Osteocyte (in vitro differentiated cells): ENCODE measurements at regions not wholly inside any gene's neighbourhood (a gene's known extent, or its start where the extent isn't known, plus 50 kb on each side); places are given as distances from the start of the nearest gene placed in this dataset.

Experiments
- DNase-seq: peaks from one replicate; pipeline ENCODE4 v3.0.0; 2021; ENCODE audit warnings: mixed read lengths; ENCODE audit not compliant: unreplicated experiment; ENCODE audit errors: extremely low spot score
- H3K27ac Mint-ChIP-seq: one replicate; pipeline ENCODE4 v1.8.0; 2021; ENCODE audit warnings: mild to moderate bottlenecking, mixed read lengths; ENCODE audit not compliant: unreplicated experiment
- H3K27me3 Mint-ChIP-seq: one replicate; pipeline ENCODE4 v1.8.0; 2021; ENCODE audit warnings: mixed read lengths; ENCODE audit not compliant: unreplicated experiment
- H3K36me3 Mint-ChIP-seq: one replicate; pipeline ENCODE4 v1.8.0; 2021; ENCODE audit warnings: mixed read lengths; ENCODE audit not compliant: unreplicated experiment
- H3K4me1 Mint-ChIP-seq: one replicate; pipeline ENCODE4 v1.8.0; 2021; ENCODE audit warnings: mixed read lengths; ENCODE audit not compliant: unreplicated experiment
- H3K4me3 Mint-ChIP-seq: one replicate; pipeline ENCODE4 v1.8.0; 2021; ENCODE audit warnings: mild to moderate bottlenecking, moderate library complexity, mixed read lengths; ENCODE audit not compliant: unreplicated experiment
- H3K9me3 Mint-ChIP-seq: one replicate; pipeline ENCODE4 v1.8.0; 2021; ENCODE audit warnings: mixed read lengths; ENCODE audit not compliant: unreplicated experiment
- TF ChIP-seq, protein P1 (sequence below): fragments of 200-600 bp; sonication (generic); IDR thresholded peaks from 2 replicates; pipeline ENCODE4 v1.5.0; 2021; ENCODE audit warnings: antibody characterized with exemption, mild to moderate bottlenecking, moderate library complexity

DNA sequence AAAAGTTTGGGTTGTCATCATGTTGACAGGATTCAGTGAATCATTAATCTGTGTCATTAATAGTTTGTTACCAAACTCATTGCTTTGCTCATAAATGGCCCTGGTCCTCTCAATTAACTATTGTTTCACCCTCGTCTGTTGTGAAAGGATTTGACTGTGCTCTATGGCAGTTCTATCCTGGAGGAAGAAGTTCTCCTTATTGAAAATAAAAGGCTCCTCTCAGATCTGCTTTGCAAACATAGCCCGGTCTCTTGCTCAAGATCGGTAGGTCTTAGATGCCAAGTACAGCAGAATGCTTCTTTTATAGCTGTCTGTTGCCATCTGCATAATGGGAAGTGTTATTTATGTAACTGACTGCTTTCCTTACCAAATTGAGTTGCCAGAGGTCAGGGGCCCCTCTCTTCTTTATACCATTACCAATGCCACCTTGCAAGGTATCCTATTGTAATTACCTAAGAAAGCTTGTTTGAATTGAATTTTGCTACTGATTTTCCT is 146.5 kb downstream of the EBLN2 start:
- H3K27me3 Mint-ChIP-seq: peaks cover 12% of the 10 kb centered on the region
- H3K4me1 Mint-ChIP-seq: no peaks in the 10 kb centered on the region
- TF ChIP-seq, protein P1, sequence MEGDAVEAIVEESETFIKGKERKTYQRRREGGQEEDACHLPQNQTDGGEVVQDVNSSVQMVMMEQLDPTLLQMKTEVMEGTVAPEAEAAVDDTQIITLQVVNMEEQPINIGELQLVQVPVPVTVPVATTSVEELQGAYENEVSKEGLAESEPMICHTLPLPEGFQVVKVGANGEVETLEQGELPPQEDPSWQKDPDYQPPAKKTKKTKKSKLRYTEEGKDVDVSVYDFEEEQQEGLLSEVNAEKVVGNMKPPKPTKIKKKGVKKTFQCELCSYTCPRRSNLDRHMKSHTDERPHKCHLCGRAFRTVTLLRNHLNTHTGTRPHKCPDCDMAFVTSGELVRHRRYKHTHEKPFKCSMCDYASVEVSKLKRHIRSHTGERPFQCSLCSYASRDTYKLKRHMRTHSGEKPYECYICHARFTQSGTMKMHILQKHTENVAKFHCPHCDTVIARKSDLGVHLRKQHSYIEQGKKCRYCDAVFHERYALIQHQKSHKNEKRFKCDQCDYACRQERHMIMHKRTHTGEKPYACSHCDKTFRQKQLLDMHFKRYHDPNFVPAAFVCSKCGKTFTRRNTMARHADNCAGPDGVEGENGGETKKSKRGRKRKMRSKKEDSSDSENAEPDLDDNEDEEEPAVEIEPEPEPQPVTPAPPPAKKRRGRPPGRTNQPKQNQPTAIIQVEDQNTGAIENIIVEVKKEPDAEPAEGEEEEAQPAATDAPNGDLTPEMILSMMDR: no peak
- no peak for DNase-seq
- no peak overlapping the region for H3K27ac Mint-ChIP-seq
- H3K36me3 Mint-ChIP-seq: no peaks in the 10 kb centered on the region
- H3K4me3 Mint-ChIP-seq: no peak overlapping the region
- no peaks in the 10 kb centered on the region for H3K9me3 Mint-ChIP-seq

DNA sequence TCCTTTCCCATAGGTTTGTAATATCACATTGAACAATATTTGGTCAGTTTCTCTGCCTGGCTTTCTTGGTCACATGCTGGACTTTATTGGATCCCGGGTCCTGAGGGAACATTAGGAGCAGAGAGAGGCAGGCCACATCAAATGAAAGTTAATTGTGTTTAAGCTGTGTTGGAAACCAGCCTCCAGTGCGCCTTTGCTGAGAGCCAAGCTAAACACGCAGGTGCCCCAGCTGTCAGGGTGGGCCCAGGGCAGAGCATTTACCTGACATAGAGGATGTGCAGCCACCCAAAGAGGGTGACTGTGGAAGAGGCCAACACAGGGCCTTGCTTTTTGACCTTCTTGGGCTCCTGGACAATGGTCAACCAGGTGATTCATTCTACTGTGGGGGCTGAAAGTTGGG is 149.3 kb downstream of the EBLN2 start:
- H3K36me3 Mint-ChIP-seq: no peaks in the 10 kb centered on the region
- H3K27me3 Mint-ChIP-seq: peaks cover 10% of the 10 kb centered on the region
- no peak overlapping the region for H3K27ac Mint-ChIP-seq
- TF ChIP-seq, protein P1: no peak
- H3K4me3 Mint-ChIP-seq: no peak overlapping the region
- H3K4me1 Mint-ChIP-seq: no peaks in the 10 kb centered on the region
- DNase-seq: no peak
- no peaks in the 10 kb centered on the region for H3K9me3 Mint-ChIP-seq

DNA sequence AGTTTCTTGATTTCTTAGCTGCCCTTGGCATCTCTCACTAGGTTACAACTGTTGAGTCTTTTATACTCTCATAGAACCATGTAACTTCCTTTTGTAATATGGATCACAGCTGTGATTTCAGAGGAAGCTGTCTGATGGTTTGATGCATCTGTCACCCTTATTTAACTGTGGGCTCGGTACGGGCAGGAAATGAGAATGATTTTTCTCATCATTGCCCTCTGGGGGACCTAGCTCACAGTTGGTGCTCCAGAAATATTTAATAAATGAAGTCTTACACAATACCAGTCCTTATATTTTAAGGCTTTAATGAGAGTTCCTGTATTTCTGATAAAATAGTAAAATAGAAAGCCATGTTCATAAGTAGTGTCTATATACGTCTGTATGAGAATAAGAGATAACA is 151.2 kb downstream of the EBLN2 start:
- peaks cover 13% of the 10 kb centered on the region for H3K27me3 Mint-ChIP-seq
- H3K9me3 Mint-ChIP-seq: no peaks in the 10 kb centered on the region
- TF ChIP-seq, protein P1: no peak
- no peak for DNase-seq
- no peaks in the 10 kb centered on the region for H3K36me3 Mint-ChIP-seq
- H3K4me1 Mint-ChIP-seq: no peaks in the 10 kb centered on the region
- H3K27ac Mint-ChIP-seq: no peak overlapping the region
- H3K4me3 Mint-ChIP-seq: no peak overlapping the region

DNA sequence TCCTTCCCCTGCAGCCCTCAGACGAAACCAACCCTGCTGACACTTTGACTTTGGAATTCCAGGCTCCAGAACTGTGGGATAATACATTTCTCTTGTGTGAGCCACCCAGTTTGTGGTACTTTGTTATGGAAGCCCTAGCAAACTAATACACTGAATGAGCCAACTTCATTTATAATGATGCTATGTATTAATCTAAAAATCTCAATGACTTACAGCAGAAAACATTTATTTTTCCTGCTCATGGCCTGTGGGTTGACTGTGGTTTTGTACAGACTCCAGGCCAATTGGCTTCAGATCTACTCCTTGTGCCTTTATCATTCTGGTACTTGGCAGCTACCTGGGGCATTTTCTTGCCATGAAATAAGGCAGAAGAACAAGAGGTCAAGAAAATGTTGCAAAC is 152.4 kb downstream of the EBLN2 start:
- Mint-ChIP-seq H3K4me3 (no peak overlapping the region), H3K27ac (no peak overlapping the region), H3K9me3 (no peaks in the 10 kb centered on the region), H3K36me3 (no peaks in the 10 kb centered on the region), H3K27me3 (peaks cover 18% of the 10 kb centered on the region), H3K4me1 (no peaks in the 10 kb centered on the region)
- TF ChIP-seq, protein P1: no peak
- no peak for DNase-seq

DNA sequence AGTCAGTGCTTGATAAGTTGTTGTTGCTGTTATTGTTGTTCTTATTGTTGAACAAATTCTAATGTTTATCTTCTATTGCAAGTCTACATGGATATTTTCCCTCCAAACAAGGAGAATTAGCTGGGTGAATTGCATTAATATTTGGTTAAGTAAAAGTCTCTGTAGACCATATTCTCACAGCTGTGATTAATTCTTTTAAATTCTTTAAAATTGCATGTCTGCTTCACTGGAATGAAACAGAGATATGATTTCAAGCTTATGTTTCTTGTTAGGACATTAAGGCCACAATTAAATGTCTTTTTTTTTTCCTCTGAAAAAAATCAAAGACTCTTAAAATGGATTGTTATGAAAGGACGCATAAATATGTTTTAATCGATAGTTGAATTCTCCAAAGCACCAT is 153.4 kb downstream of the EBLN2 start:
- TF ChIP-seq, protein P1: no peak
- no peak for DNase-seq
- H3K27ac Mint-ChIP-seq: no peak overlapping the region
- peaks cover 18% of the 10 kb centered on the region for H3K27me3 Mint-ChIP-seq
- H3K4me1 Mint-ChIP-seq: no peaks in the 10 kb centered on the region
- H3K9me3 Mint-ChIP-seq: no peaks in the 10 kb centered on the region
- H3K4me3 Mint-ChIP-seq: no peak overlapping the region
- H3K36me3 Mint-ChIP-seq: no peaks in the 10 kb centered on the region
